Testis (tissue), 2 donors: ENCODE measurements at regions not wholly inside any gene's neighbourhood (a gene's known extent, or its start where the extent isn't known, plus 50 kb on each side); places are given as distances from the start of the nearest gene placed in this dataset.

Experiments
- POLR2A ChIP-seq: fragments of 450-650 bp; IDR thresholded peaks from one replicate; pipeline ENCODE4 v1.6.1; 2017; ENCODE audit warnings: antibody characterized with exemption, mild to moderate bottlenecking, moderate library complexity
- TF ChIP-seq, protein P1 (sequence below), 3 experiments: fragments of 450-650 bp in 2 of 3; fragments of 200-600 bp in 1 of 3; sonication (generic) in 1 of 3; IDR thresholded peaks; one replicate each; pipeline ENCODE4 v1.5.1; 2016 to 2019; ENCODE audit warnings: antibody characterized with exemption in 3 of 3, mild to moderate bottlenecking in 2 of 3, moderate library complexity in 1 of 3

GRCh38 chr5:103435136-103435889 is 127.3 kb downstream of the NUDT12 start:
- TF ChIP-seq, protein P1, sequence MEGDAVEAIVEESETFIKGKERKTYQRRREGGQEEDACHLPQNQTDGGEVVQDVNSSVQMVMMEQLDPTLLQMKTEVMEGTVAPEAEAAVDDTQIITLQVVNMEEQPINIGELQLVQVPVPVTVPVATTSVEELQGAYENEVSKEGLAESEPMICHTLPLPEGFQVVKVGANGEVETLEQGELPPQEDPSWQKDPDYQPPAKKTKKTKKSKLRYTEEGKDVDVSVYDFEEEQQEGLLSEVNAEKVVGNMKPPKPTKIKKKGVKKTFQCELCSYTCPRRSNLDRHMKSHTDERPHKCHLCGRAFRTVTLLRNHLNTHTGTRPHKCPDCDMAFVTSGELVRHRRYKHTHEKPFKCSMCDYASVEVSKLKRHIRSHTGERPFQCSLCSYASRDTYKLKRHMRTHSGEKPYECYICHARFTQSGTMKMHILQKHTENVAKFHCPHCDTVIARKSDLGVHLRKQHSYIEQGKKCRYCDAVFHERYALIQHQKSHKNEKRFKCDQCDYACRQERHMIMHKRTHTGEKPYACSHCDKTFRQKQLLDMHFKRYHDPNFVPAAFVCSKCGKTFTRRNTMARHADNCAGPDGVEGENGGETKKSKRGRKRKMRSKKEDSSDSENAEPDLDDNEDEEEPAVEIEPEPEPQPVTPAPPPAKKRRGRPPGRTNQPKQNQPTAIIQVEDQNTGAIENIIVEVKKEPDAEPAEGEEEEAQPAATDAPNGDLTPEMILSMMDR (IDR thresholded peaks at IDR 0.05): no peak
- no peak for TF ChIP-seq POLR2A
